SK-N-SH (cell line): ENCODE measurements at regions not wholly inside any gene's neighbourhood (a gene's known extent, or its start where the extent isn't known, plus 50 kb on each side); places are given as distances from the start of the nearest gene placed in this dataset.
"Not testable (repeated sequence)": the region's sequence is repeated elsewhere in the genome, so short reads cannot be mapped to it uniquely, and the experiment has no call there.

Experiments
- CTCF ChIP-seq: fragments of 200-600 bp; sonication (generic); IDR thresholded peaks from 2 replicates; pipeline ENCODE4 v1.6.1; 2017; ENCODE audit warnings: antibody characterized with exemption, mild to moderate bottlenecking, moderate library complexity
- EP300 ChIP-seq, 2 experiments: IDR thresholded peaks; 2 replicates each; pipeline versions ENCODE4 v1.4.0 to v1.6.1; 2012; ENCODE audit warnings: borderline replicate concordance in 1 of 2, low read depth in 1 of 2, low read length in 1 of 2
- RFX5 ChIP-seq: IDR thresholded peaks from 2 replicates; pipeline ENCODE4 v1.6.1; 2012; ENCODE audit warnings: mild to moderate bottlenecking, improper control_type of control experiment, low read length
- RXRA ChIP-seq: IDR thresholded peaks from 2 replicates; pipeline ENCODE4 v1.4.0; 2012; ENCODE audit warnings: low read depth, mild to moderate bottlenecking, borderline replicate concordance
- SIN3A ChIP-seq: IDR thresholded peaks from 2 replicates; pipeline ENCODE4 v1.6.1; 2012; ENCODE audit warnings: low read depth, mild to moderate bottlenecking, low read length, moderate library complexity, borderline replicate concordance
- ZBTB33 ChIP-seq: IDR thresholded peaks from 2 replicates; pipeline ENCODE4 v1.4.0; 2012; ENCODE audit warnings: low read depth, borderline replicate concordance
- TF ChIP-seq, protein P1 (sequence below): fragments of 150-350 bp; IDR thresholded peaks from 2 replicates; pipeline ENCODE4 v1.6.1; 2016; ENCODE audit warnings: mild to moderate bottlenecking, low read depth, low read length

- TF ChIP-seq, protein P1, sequence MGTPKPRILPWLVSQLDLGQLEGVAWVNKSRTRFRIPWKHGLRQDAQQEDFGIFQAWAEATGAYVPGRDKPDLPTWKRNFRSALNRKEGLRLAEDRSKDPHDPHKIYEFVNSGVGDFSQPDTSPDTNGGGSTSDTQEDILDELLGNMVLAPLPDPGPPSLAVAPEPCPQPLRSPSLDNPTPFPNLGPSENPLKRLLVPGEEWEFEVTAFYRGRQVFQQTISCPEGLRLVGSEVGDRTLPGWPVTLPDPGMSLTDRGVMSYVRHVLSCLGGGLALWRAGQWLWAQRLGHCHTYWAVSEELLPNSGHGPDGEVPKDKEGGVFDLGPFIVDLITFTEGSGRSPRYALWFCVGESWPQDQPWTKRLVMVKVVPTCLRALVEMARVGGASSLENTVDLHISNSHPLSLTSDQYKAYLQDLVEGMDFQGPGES = not testable (repeated sequence)
- TF ChIP-seq CTCF; ZBTB33; RFX5; EP300 (IDR thresholded peaks at IDR 0.05; ENCODE audit: borderline replicate concordance in 1 of 2, low read depth in 1 of 2, low read length in 1 of 2); RXRA; SIN3A: not testable (repeated sequence)
Observed at GRCh38 chr6:67686225-67686624, 948.9 kb upstream of the ADGRB3 start.
